CD14-positive monocyte (primary cell): ENCODE measurements at regions not wholly inside any gene's neighbourhood (a gene's known extent, or its start where the extent isn't known, plus 50 kb on each side); places are given as distances from the start of the nearest gene placed in this dataset.

Experiments
- DNase-seq, 3 donors: peaks; one replicate each; pipeline ENCODE4 v3.0.0-alpha.2; 2011 to 2022
- H2AFZ ChIP-seq: 2 replicates; pipeline ENCODE4 v1.6.0; 2012; ENCODE audit warnings: mild to moderate bottlenecking, low read depth, low read length, inconsistent platforms; ENCODE audit not compliant: insufficient read depth, poor library complexity, severe bottlenecking
- H3K27ac ChIP-seq, 2 donors: 1 replicate in 1 of 2; 2 replicates in 1 of 2; pipeline ENCODE4 v1.5.1; 2012 to 2013; ENCODE audit warnings: low read length in 2 of 2, control low read depth in 1 of 2, inconsistent platforms in 1 of 2, low read depth in 1 of 2, mild to moderate bottlenecking in 1 of 2
- H3K27me3 ChIP-seq, 2 donors: one replicate each; pipeline versions ENCODE4 v1.6.0 to v1.6.1; 2011 to 2013; ENCODE audit warnings: low read length in 2 of 2; ENCODE audit not compliant: control insufficient read depth in 2 of 2, insufficient read depth in 2 of 2
- H3K36me3 ChIP-seq, 2 donors: replicated peaks in 1 of 2; 1 replicate in 1 of 2; 2 replicates in 1 of 2; pipeline versions ENCODE4 v1.5.1 to v1.6.1; 2012 to 2013; ENCODE audit warnings: low read length in 2 of 2, control low read depth in 1 of 2, inconsistent platforms in 1 of 2, mild to moderate bottlenecking in 1 of 2; ENCODE audit not compliant: insufficient read depth in 2 of 2, control insufficient read depth in 1 of 2
- H3K4me1 ChIP-seq, 2 donors: 1 replicate in 1 of 2; 2 replicates in 1 of 2; pipeline versions ENCODE4 v1.5.1 to v1.6.1; 2012 to 2013; ENCODE audit warnings: low read length in 2 of 2, control low read depth in 1 of 2, inconsistent platforms in 1 of 2, mild to moderate bottlenecking in 1 of 2, moderate library complexity in 1 of 2; ENCODE audit not compliant: insufficient read depth in 2 of 2, control insufficient read depth in 1 of 2
- H3K4me2 ChIP-seq: replicated peaks from 2 replicates; pipeline ENCODE3; 2012; ENCODE audit warnings: low read length, moderate library complexity, mild to moderate bottlenecking; ENCODE audit not compliant: poor library complexity, severe bottlenecking; ENCODE audit errors: extremely low read depth
- H3K4me3 ChIP-seq, 3 experiments: fragments of 200-600 bp in 1 of 3; sonication (generic) in 1 of 3; replicated peaks in 1 of 3; 1 replicate in 2 of 3; 2 replicates in 1 of 3; pipeline ENCODE4 v1.5.1; 2011 to 2013; ENCODE audit warnings: low read length in 3 of 3, mild to moderate bottlenecking in 3 of 3, control low read depth in 2 of 3, low read depth in 2 of 3, inconsistent platforms in 1 of 3, moderate library complexity in 1 of 3
- H3K79me2 ChIP-seq: 2 replicates; pipeline ENCODE4 v1.6.0; 2012; ENCODE audit warnings: mild to moderate bottlenecking, control low read depth, inconsistent platforms, low read length, moderate library complexity; ENCODE audit not compliant: insufficient read depth
- H3K9ac ChIP-seq: 2 replicates; pipeline ENCODE4 v1.6.0; 2017; ENCODE audit warnings: low read length, mild to moderate bottlenecking; ENCODE audit not compliant: insufficient read depth, poor library complexity, severe bottlenecking
- H3K9me3 ChIP-seq, 2 donors: replicated peaks in 1 of 2; 1 replicate in 1 of 2; 2 replicates in 1 of 2; pipeline versions ENCODE4 v1.5.1 to v1.6.1; 2012 to 2013; ENCODE audit warnings: low read length in 2 of 2, control low read depth in 1 of 2; ENCODE audit not compliant: control insufficient read depth in 1 of 2, insufficient read depth in 1 of 2
- H4K20me1 ChIP-seq: 2 replicates; pipeline ENCODE4 v1.6.0; 2012; ENCODE audit warnings: mild to moderate bottlenecking, low read length, control low read depth, moderate library complexity; ENCODE audit not compliant: insufficient read depth
- H3K27ac Mint-ChIP-seq, 7 donors: one replicate each; pipeline ENCODE4 v1.8.0; 2020; ENCODE audit warnings: mild to moderate bottlenecking in 7 of 7, mixed read lengths in 7 of 7, moderate library complexity in 6 of 7, inconsistent platforms in 2 of 7
- H3K27me3 Mint-ChIP-seq, 3 donors: one replicate each; pipeline ENCODE4 v1.8.0; 2021 to 2022; ENCODE audit warnings: low read depth in 3 of 3, mild to moderate bottlenecking in 3 of 3, mixed read lengths in 3 of 3, moderate library complexity in 3 of 3, inconsistent platforms in 1 of 3
- H3K36me3 Mint-ChIP-seq, 2 donors: one replicate each; pipeline ENCODE4 v1.8.0; 2020; ENCODE audit warnings: mixed read lengths in 2 of 2, inconsistent platforms in 1 of 2, mild to moderate bottlenecking in 1 of 2
- H3K4me1 Mint-ChIP-seq: one replicate; pipeline ENCODE4 v1.8.0; 2020; ENCODE audit warnings: mild to moderate bottlenecking, mixed read lengths
- H3K4me3 Mint-ChIP-seq, 2 donors: one replicate each; pipeline ENCODE4 v1.8.0; 2020; ENCODE audit warnings: mild to moderate bottlenecking in 2 of 2, mixed read lengths in 2 of 2, moderate library complexity in 1 of 2
- H3K9me3 Mint-ChIP-seq, 7 donors: one replicate each; pipeline ENCODE4 v1.8.0; 2020 to 2022; ENCODE audit warnings: mixed read lengths in 7 of 7, mild to moderate bottlenecking in 6 of 7, moderate library complexity in 6 of 7, inconsistent platforms in 2 of 7
- WGBS: methylation state at CpG from one replicate; pipeline ENCODE4 v1.1.5; 2013; ENCODE audit warnings: missing lambda C conversion rate; ENCODE audit not compliant: insufficient coverage; 5-methylcytosine and 5-hydroxymethylcytosine counted together
- intact Hi-C, 2 donors: fragments of 100-400 bp; cut with micrococcal nuclease; formaldehyde crosslinking; loops; one replicate each; pipeline versions ENCODE4 v1.15.0 to v1.15.1; 2023
- TF ChIP-seq, protein P1 (sequence below): fragments of 200-600 bp; IDR thresholded peaks from one replicate; pipeline ENCODE4 v1.8.0; 2022; ENCODE audit warnings: antibody characterized with exemption, mild to moderate bottlenecking

DNA sequence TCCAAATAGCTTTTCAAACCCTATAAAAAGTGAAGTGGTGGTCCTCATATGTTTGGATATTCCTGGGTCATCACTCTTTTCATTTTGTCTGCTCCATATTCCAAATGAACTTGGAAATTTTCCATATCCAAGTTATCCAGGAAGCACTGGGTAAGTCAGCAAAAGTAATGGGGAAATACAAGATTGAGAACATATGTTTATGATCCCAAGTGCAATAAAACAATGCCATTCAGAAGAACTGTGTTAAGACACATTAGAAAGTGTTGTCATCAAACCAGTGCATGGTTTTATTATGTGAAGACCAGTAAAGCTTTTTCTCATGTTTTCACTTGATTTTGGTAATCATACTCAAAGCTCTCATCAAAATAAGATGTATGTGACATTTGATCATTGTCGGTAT, 363.4 kb downstream of the RPRM start:
- peaks cover 0 to 7% (median 3%) of the 10 kb centered on the region in 7 donors for H3K9me3 Mint-ChIP-seq
- DNase-seq: no peak
- Histone ChIP-seq H3K27me3 (no peaks in the 10 kb centered on the region), H3K4me1 (no peaks in the 10 kb centered on the region), H3K4me2 (no peak overlapping the region), H3K9me3 (no peaks in the 10 kb centered on the region), H3K79me2 (no peaks in the 10 kb centered on the region), H3K4me3 (no peak overlapping the region), H4K20me1 (no peaks in the 10 kb centered on the region), H3K9ac (no peak overlapping the region), H3K27ac (no peak overlapping the region), H2AFZ (no peak overlapping the region), H3K36me3 (no peaks in the 10 kb centered on the region)
- H3K27ac Mint-ChIP-seq: no peak overlapping the region
- H3K27me3 Mint-ChIP-seq: peaks cover 0 to 1% (median 0%) of the 10 kb centered on the region in 3 donors
- H3K36me3 Mint-ChIP-seq: no peaks in the 10 kb centered on the region
- H3K4me1 Mint-ChIP-seq: no peaks in the 10 kb centered on the region
- 100% methylated on average over 1 of the region's 1 CpG for WGBS
- TF ChIP-seq, protein P1, sequence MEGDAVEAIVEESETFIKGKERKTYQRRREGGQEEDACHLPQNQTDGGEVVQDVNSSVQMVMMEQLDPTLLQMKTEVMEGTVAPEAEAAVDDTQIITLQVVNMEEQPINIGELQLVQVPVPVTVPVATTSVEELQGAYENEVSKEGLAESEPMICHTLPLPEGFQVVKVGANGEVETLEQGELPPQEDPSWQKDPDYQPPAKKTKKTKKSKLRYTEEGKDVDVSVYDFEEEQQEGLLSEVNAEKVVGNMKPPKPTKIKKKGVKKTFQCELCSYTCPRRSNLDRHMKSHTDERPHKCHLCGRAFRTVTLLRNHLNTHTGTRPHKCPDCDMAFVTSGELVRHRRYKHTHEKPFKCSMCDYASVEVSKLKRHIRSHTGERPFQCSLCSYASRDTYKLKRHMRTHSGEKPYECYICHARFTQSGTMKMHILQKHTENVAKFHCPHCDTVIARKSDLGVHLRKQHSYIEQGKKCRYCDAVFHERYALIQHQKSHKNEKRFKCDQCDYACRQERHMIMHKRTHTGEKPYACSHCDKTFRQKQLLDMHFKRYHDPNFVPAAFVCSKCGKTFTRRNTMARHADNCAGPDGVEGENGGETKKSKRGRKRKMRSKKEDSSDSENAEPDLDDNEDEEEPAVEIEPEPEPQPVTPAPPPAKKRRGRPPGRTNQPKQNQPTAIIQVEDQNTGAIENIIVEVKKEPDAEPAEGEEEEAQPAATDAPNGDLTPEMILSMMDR: no peak
- H3K4me3 Mint-ChIP-seq: no peak overlapping the region
- intact Hi-C loops: no loop called here

DNA sequence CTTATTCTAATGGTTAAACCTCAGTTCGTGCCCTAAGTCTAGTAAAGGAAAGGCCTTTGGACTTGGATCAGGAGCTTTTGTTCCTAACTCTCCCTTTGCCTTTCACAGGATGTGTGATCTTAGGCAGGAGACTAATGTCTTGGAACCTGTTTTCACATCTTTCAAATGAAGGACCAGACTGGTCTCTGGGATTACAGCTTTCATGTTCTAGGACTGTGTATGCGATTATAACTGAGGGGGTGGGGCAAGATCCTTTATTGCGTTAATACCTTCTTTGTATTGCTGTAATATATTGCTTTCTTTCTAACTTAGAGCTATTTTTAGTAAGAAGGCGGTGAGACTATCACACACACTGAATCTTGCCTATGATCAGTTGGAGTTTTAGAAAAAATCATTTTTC, 368.1 kb downstream of the RPRM start:
- H3K4me1 Mint-ChIP-seq: no peaks in the 10 kb centered on the region
- H3K27ac Mint-ChIP-seq: no peak overlapping the region
- no peaks in the 10 kb centered on the region for H3K4me1 ChIP-seq

More for the DNA sequence above, 368.1 kb downstream of the RPRM start:
- intact Hi-C loops: no loop called here
- Mint-ChIP-seq H3K27me3 (no peaks in the 10 kb centered on the region), H3K9me3 (peaks cover 0 to 3% (median 0%) of the 10 kb centered on the region in 7 donors), H3K4me3 (no peak overlapping the region), H3K36me3 (no peaks in the 10 kb centered on the region)
- Histone ChIP-seq H3K9ac (no peak overlapping the region), H3K36me3 (no peaks in the 10 kb centered on the region), H2AFZ (no peak overlapping the region), H3K9me3 (no peaks in the 10 kb centered on the region), H3K4me3 (no peak overlapping the region), H3K79me2 (no peaks in the 10 kb centered on the region), H3K4me2 (no peak overlapping the region), H3K27ac (no peak overlapping the region), H4K20me1 (no peaks in the 10 kb centered on the region), H3K27me3 (no peaks in the 10 kb centered on the region)
- WGBS: no CpG with 5 or more reads among the region's 4 CpGs
- TF ChIP-seq, protein P1: no peak
- no peak for DNase-seq
